Neural cell (in vitro differentiated cells): ENCODE measurements at regions not wholly inside any gene's neighbourhood (a gene's known extent, or its start where the extent isn't known, plus 50 kb on each side); places are given as distances from the start of the nearest gene placed in this dataset.

Source experiments
- EP300 ChIP-seq: fragments of 450-650 bp; conservative IDR thresholded peaks from 2 replicates; pipeline ENCODE4 v1.6.1; 2014; ENCODE audit warnings: antibody characterized with exemption, mild to moderate bottlenecking, moderate library complexity; ENCODE audit not compliant: poor library complexity, severe bottlenecking
- EZH2 ChIP-seq: fragments of 200-600, 300-800 bp; shearing (Covaris generic), sonication (generic); IDR thresholded peaks from 2 replicates; pipeline ENCODE4 v1.6.1; 2014; ENCODE audit warnings: antibody characterized with exemption, low read length, borderline replicate concordance, mild to moderate bottlenecking; ENCODE audit not compliant: insufficient read depth, poor library complexity, severe bottlenecking
- RAD21 ChIP-seq: fragments of 450-650 bp; conservative IDR thresholded peaks from 2 replicates; pipeline ENCODE4 v1.6.1; 2014; ENCODE audit warnings: antibody characterized with exemption, mild to moderate bottlenecking, moderate library complexity
- TF ChIP-seq, protein P1 (sequence below): fragments of 450-650 bp; IDR thresholded peaks from 2 replicates; pipeline ENCODE4 v1.5.1; 2014; ENCODE audit warnings: antibody characterized with exemption, mild to moderate bottlenecking, moderate library complexity; ENCODE audit not compliant: poor library complexity, severe bottlenecking
- TF ChIP-seq, protein P2 (sequence below): IDR thresholded peaks from 2 replicates; pipeline ENCODE4 v1.6.1; 2012; ENCODE audit warnings: borderline replicate concordance

DNA sequence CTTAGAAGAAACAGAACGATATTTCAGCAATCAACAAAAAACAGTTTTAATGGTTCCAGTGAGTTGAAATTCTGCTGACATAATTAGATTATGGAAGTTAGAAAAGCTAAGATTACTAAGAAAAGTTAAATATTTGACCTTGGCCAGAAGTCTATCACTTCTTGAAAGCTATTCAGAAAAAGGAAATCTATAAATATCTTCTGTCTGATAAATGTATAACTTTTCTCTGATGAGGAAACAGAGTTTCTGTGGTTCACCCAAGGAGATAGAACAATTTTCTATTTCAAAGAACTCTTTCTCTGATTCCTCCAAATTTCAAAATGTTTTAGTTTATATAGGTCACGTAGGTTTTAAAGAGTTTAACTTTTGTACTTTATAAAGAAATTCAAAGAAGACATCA lies 438.4 kb upstream of the CHORDC1 start:
- TF ChIP-seq EZH2 (no peak), EP300 (no peak), RAD21 (no peak)
- TF ChIP-seq, protein P1, sequence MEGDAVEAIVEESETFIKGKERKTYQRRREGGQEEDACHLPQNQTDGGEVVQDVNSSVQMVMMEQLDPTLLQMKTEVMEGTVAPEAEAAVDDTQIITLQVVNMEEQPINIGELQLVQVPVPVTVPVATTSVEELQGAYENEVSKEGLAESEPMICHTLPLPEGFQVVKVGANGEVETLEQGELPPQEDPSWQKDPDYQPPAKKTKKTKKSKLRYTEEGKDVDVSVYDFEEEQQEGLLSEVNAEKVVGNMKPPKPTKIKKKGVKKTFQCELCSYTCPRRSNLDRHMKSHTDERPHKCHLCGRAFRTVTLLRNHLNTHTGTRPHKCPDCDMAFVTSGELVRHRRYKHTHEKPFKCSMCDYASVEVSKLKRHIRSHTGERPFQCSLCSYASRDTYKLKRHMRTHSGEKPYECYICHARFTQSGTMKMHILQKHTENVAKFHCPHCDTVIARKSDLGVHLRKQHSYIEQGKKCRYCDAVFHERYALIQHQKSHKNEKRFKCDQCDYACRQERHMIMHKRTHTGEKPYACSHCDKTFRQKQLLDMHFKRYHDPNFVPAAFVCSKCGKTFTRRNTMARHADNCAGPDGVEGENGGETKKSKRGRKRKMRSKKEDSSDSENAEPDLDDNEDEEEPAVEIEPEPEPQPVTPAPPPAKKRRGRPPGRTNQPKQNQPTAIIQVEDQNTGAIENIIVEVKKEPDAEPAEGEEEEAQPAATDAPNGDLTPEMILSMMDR, result no peak
- TF ChIP-seq, protein P2, sequence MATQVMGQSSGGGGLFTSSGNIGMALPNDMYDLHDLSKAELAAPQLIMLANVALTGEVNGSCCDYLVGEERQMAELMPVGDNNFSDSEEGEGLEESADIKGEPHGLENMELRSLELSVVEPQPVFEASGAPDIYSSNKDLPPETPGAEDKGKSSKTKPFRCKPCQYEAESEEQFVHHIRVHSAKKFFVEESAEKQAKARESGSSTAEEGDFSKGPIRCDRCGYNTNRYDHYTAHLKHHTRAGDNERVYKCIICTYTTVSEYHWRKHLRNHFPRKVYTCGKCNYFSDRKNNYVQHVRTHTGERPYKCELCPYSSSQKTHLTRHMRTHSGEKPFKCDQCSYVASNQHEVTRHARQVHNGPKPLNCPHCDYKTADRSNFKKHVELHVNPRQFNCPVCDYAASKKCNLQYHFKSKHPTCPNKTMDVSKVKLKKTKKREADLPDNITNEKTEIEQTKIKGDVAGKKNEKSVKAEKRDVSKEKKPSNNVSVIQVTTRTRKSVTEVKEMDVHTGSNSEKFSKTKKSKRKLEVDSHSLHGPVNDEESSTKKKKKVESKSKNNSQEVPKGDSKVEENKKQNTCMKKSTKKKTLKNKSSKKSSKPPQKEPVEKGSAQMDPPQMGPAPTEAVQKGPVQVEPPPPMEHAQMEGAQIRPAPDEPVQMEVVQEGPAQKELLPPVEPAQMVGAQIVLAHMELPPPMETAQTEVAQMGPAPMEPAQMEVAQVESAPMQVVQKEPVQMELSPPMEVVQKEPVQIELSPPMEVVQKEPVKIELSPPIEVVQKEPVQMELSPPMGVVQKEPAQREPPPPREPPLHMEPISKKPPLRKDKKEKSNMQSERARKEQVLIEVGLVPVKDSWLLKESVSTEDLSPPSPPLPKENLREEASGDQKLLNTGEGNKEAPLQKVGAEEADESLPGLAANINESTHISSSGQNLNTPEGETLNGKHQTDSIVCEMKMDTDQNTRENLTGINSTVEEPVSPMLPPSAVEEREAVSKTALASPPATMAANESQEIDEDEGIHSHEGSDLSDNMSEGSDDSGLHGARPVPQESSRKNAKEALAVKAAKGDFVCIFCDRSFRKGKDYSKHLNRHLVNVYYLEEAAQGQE, result no peak
